ENCODE measurements at regions not wholly inside any gene's neighbourhood (a gene's known extent, or its start where the extent isn't known, plus 50 kb on each side); places are given as distances from the start of the nearest gene placed in this dataset.

GRCh38 chr4:16360694-16361262 is 134.5 kb upstream of the TAPT1 start:
- no peak overlapping the region for H3K4me2 ChIP-seq (ENCODE audit: insufficient read depth, low read length)
- no peaks in the 10 kb centered on the region for H3K4me1 ChIP-seq (ENCODE audit: control insufficient read depth, extremely low read depth, insufficient read depth, low read length)
- H3K9me1 ChIP-seq (replicated peaks; ENCODE audit: control insufficient read depth, extremely low read depth, insufficient read depth, low read length) = no peaks in the 10 kb centered on the region
- intact Hi-C loops (cut with micrococcal nuclease) (no loop called here), dilution Hi-C loops (cut with MboI; ENCODE audit: extremely low pct_ligation_motif_present, low sequenced_read_pairs) (no loop called here)
- no peaks in the 10 kb centered on the region for H3K36me3 ChIP-seq (ENCODE audit: control insufficient read depth in 2 of 2, extremely low read depth in 1 of 2, insufficient read depth in 2 of 2, low read length in 2 of 2)
- peaks cover 0 to 5% of the 10 kb centered on the region in 2 experiments for H3K27me3 ChIP-seq (ENCODE audit: control insufficient read depth in 2 of 2, insufficient read depth in 2 of 2, low read length in 2 of 2)
- H3K4me3 ChIP-seq (replicated peaks in 1 of 3; ENCODE audit: insufficient read depth in 1 of 3, low read depth in 1 of 3, low read length in 3 of 3) = no peak overlapping the region
- H2AFZ ChIP-seq (ENCODE audit: low read depth, low read length) = no peak overlapping the region
- DNase-seq (ENCODE audit: low read depth, low spot score) (no peak), FAIRE-seq (no peak)
- POLR2A ChIA-PET = no interaction called here
- CTCF ChIA-PET = no interaction called here
- no peaks in the 10 kb centered on the region for H3K79me2 ChIP-seq (ENCODE audit: control insufficient read depth, insufficient read depth, low read length)
- no peaks in the 10 kb centered on the region for H3K9me3 ChIP-seq (replicated peaks; ENCODE audit: control insufficient read depth, insufficient read depth, low read length)
- H4K20me1 ChIP-seq (replicated peaks; ENCODE audit: control insufficient read depth, extremely low read depth, insufficient read depth, low read length) = no peaks in the 10 kb centered on the region
- TF ChIP-seq POLR2A (IDR thresholded peaks at IDR 0.05; ENCODE audit: low read depth, low read length) = no peak
- TF ChIP-seq GATA2 (IDR thresholded peaks at IDR 0.05; ENCODE audit: insufficient read depth, insufficient read length, low read depth, low read length) = no peak
- no peak for TF ChIP-seq EZH2 (IDR thresholded peaks at IDR 0.05; ENCODE audit: borderline replicate concordance, low read depth, low read length, severe bottlenecking)
- TF ChIP-seq MYC (IDR thresholded peaks at IDR 0.05; ENCODE audit: low read depth, low read length) = no peak
- TF ChIP-seq FOS (IDR thresholded peaks at IDR 0.05; ENCODE audit: borderline replicate concordance, insufficient read depth, low read length) = no peak
- no peak for TF ChIP-seq MAX (IDR thresholded peaks at IDR 0.05; ENCODE audit: insufficient read depth, insufficient read length)
- TF ChIP-seq JUN (IDR thresholded peaks at IDR 0.05; ENCODE audit: borderline replicate concordance, insufficient read depth, insufficient read length, low read depth) = no peak
- no peak for TF ChIP-seq POLR2AphosphoS5 (IDR thresholded peaks at IDR 0.05; ENCODE audit: insufficient read depth, low read depth, low read length)
- H3K27ac ChIP-seq (ENCODE audit: insufficient read depth, low read depth, low read length) = no peak overlapping the region
- no peak overlapping the region for H3K9ac ChIP-seq (replicated peaks; ENCODE audit: extremely low read depth, insufficient read depth, low read length)
- no TSS peak for BruUV-seq (replicated peaks)

- no TSS peak for BruUV-seq (replicated peaks)
- Histone ChIP-seq H3K27me3 (ENCODE audit: control insufficient read depth in 2 of 2, insufficient read depth in 2 of 2, low read length in 2 of 2) (peaks cover 1 to 2% of the 10 kb centered on the region in 2 experiments), H3K27ac (ENCODE audit: insufficient read depth, low read depth, low read length) (no peak overlapping the region), H3K9ac (replicated peaks; ENCODE audit: extremely low read depth, insufficient read depth, low read length) (no peak overlapping the region), H3K36me3 (ENCODE audit: control insufficient read depth in 2 of 2, extremely low read depth in 1 of 2, insufficient read depth in 2 of 2, low read length in 2 of 2) (no peaks in the 10 kb centered on the region), H3K9me3 (replicated peaks; ENCODE audit: control insufficient read depth, insufficient read depth, low read length) (no peaks in the 10 kb centered on the region), H2AFZ (ENCODE audit: low read depth, low read length) (no peak overlapping the region), H3K4me2 (ENCODE audit: insufficient read depth, low read length) (no peak overlapping the region), H3K79me2 (ENCODE audit: control insufficient read depth, insufficient read depth, low read length) (no peaks in the 10 kb centered on the region), H3K4me1 (ENCODE audit: control insufficient read depth, extremely low read depth, insufficient read depth, low read length) (no peaks in the 10 kb centered on the region), H3K9me1 (replicated peaks; ENCODE audit: control insufficient read depth, extremely low read depth, insufficient read depth, low read length) (no peaks in the 10 kb centered on the region), H4K20me1 (replicated peaks; ENCODE audit: control insufficient read depth, extremely low read depth, insufficient read depth, low read length) (no peaks in the 10 kb centered on the region), H3K4me3 (replicated peaks in 1 of 3; ENCODE audit: insufficient read depth in 1 of 3, low read depth in 1 of 3, low read length in 3 of 3) (no peak overlapping the region)
- FAIRE-seq (no peak), DNase-seq (ENCODE audit: low read depth, low spot score) (no peak)
- dilution Hi-C loops (cut with MboI; ENCODE audit: extremely low pct_ligation_motif_present, low sequenced_read_pairs) = no loop called here
- POLR2A ChIA-PET = no interaction called here
- no peak for TF ChIP-seq FOS (IDR thresholded peaks at IDR 0.05; ENCODE audit: borderline replicate concordance, insufficient read depth, low read length)
- TF ChIP-seq GATA2 (IDR thresholded peaks at IDR 0.05; ENCODE audit: insufficient read depth, insufficient read length, low read depth, low read length) = no peak
- TF ChIP-seq POLR2A (IDR thresholded peaks at IDR 0.05; ENCODE audit: low read depth, low read length) = no peak
- no peak for TF ChIP-seq CTCF (IDR thresholded peaks at IDR 0.05; ENCODE audit: extremely low read depth in 1 of 2, insufficient read depth in 1 of 2, low read depth in 1 of 2, low read length in 2 of 2)
- no peak for TF ChIP-seq EZH2 (IDR thresholded peaks at IDR 0.05; ENCODE audit: borderline replicate concordance, low read depth, low read length, severe bottlenecking)
- TF ChIP-seq POLR2AphosphoS5 (IDR thresholded peaks at IDR 0.05; ENCODE audit: insufficient read depth, low read depth, low read length) = no peak
- no peak for TF ChIP-seq MAX (IDR thresholded peaks at IDR 0.05; ENCODE audit: insufficient read depth, insufficient read length)
- TF ChIP-seq JUN (IDR thresholded peaks at IDR 0.05; ENCODE audit: borderline replicate concordance, insufficient read depth, insufficient read length, low read depth) = no peak
- TF ChIP-seq MYC (IDR thresholded peaks at IDR 0.05; ENCODE audit: low read depth, low read length) = no peak
- intact Hi-C loops (cut with micrococcal nuclease) = no loop called here
- CTCF ChIA-PET = no interaction called here
Observed at GRCh38 chr4:16353165-16353564, 126.9 kb upstream of the TAPT1 start.

Measured in endothelial cell of umbilical vein (primary cell).